ENCODE measurements at regions not wholly inside any gene's neighbourhood (a gene's known extent, or its start where the extent isn't known, plus 50 kb on each side); places are given as distances from the start of the nearest gene placed in this dataset.

GRCh38 chr10:10845185-10845584 is 172.5 kb upstream of the CELF2 start:
- no peak for DNase-seq (ENCODE audit: low read depth in 2 of 3, low spot score in 2 of 3)

- no peak for DNase-seq (ENCODE audit: low read depth in 2 of 3, low spot score in 2 of 3)
Measured at GRCh38 chr10:10845826-10846503, 171.7 kb upstream of the CELF2 start.

GRCh38 chr10:10846504-10846900 is 171.2 kb upstream of the CELF2 start:
- no peak for DNase-seq (ENCODE audit: low read depth in 2 of 3, low spot score in 2 of 3)

- no peak for DNase-seq (ENCODE audit: low read depth in 2 of 3, low spot score in 2 of 3)
Measured at GRCh38 chr10:10847387-10847786, 170.3 kb upstream of the CELF2 start.

- no peak for DNase-seq (ENCODE audit: low read depth in 2 of 3, low spot score in 2 of 3)
Measured at GRCh38 chr10:10848488-10849111, 169.1 kb upstream of the CELF2 start.

- no peak for DNase-seq (ENCODE audit: low read depth in 2 of 3, low spot score in 2 of 3)
Measured at GRCh38 chr10:10849306-10849705, 168.4 kb upstream of the CELF2 start.

- DNase-seq (ENCODE audit: low read depth in 2 of 3, low spot score in 2 of 3): no peak
Measured at GRCh38 chr10:10850214-10850613, 167.5 kb upstream of the CELF2 start.

GRCh38 chr10:10852464-10852863 is 165.2 kb upstream of the CELF2 start:
- DNase-seq (ENCODE audit: low read depth in 2 of 3, low spot score in 2 of 3): no peak

GRCh38 chr10:10853954-10854353 is 163.7 kb upstream of the CELF2 start:
- DNase-seq (ENCODE audit: low read depth in 2 of 3, low spot score in 2 of 3): no peak

GRCh38 chr10:10854725-10855124 is 162.9 kb upstream of the CELF2 start:
- DNase-seq (ENCODE audit: low read depth in 2 of 3, low spot score in 2 of 3): no peak

GRCh38 chr10:10855151-10855581 is 162.5 kb upstream of the CELF2 start:
- DNase-seq (ENCODE audit: low read depth in 2 of 3, low spot score in 2 of 3): no peak

GRCh38 chr10:10860455-10860976 is 157.2 kb upstream of the CELF2 start:
- DNase-seq (ENCODE audit: low read depth in 2 of 3, low spot score in 2 of 3): no peak

- no peak for DNase-seq (ENCODE audit: low read depth in 2 of 3, low spot score in 2 of 3)
Measured at GRCh38 chr10:10865303-10865702, 152.4 kb upstream of the CELF2 start.

- DNase-seq (ENCODE audit: low read depth in 2 of 3, low spot score in 2 of 3): no peak
Measured at GRCh38 chr10:10865913-10866312, 151.8 kb upstream of the CELF2 start.

GRCh38 chr10:10869592-10869991 is 148.1 kb upstream of the CELF2 start:
- DNase-seq (ENCODE audit: low read depth in 2 of 3, low spot score in 2 of 3): no peak

GRCh38 chr10:10870523-10871241 is 147.0 kb upstream of the CELF2 start:
- DNase-seq (ENCODE audit: low read depth in 2 of 3, low spot score in 2 of 3): no peak

- no peak for DNase-seq (ENCODE audit: low read depth in 2 of 3, low spot score in 2 of 3)
Measured at GRCh38 chr10:10871352-10871751, 146.3 kb upstream of the CELF2 start.

GRCh38 chr10:10872035-10872673 is 145.5 kb upstream of the CELF2 start:
- no peak for DNase-seq (ENCODE audit: low read depth in 2 of 3, low spot score in 2 of 3)

- no peak for DNase-seq (ENCODE audit: low read depth in 2 of 3, low spot score in 2 of 3)
Measured at GRCh38 chr10:10872764-10873163, 144.9 kb upstream of the CELF2 start.

- no peak for DNase-seq (ENCODE audit: low read depth in 2 of 3, low spot score in 2 of 3)
Measured at GRCh38 chr10:10873289-10873688, 144.4 kb upstream of the CELF2 start.

- DNase-seq (ENCODE audit: low read depth in 2 of 3, low spot score in 2 of 3): no peak
Measured at GRCh38 chr10:10873915-10874314, 143.8 kb upstream of the CELF2 start.

- DNase-seq (ENCODE audit: low read depth in 2 of 3, low spot score in 2 of 3): no peak
Measured at GRCh38 chr10:10878963-10879362, 138.7 kb upstream of the CELF2 start.

Measured in activated CD8-positive, alpha-beta memory T cell treated with anti-CD3 and anti-CD28 coated beads for 48 hours (primary cell).